Stomach (tissue), 8 donors: ENCODE measurements at regions not wholly inside any gene's neighbourhood (a gene's known extent, or its start where the extent isn't known, plus 50 kb on each side); places are given as distances from the start of the nearest gene placed in this dataset.

Experiments used
- DNase-seq, 2 donors: peaks; one replicate each; pipeline versions ENCODE4 v3.0.0 to v3.0.0-alpha.2; 2013 to 2019
- H3K27ac ChIP-seq, 5 donors: fragments of 200-600 bp in 4 of 5; sonication (generic) in 4 of 5; one replicate each; pipeline ENCODE4 v1.5.1; 2013 to 2019; ENCODE audit warnings: mild to moderate bottlenecking in 1 of 5, moderate library complexity in 1 of 5
- H3K27me3 ChIP-seq, 3 donors: fragments of 200-600 bp; sonication (generic); one replicate each; pipeline ENCODE4 v1.5.1; 2017 to 2019; ENCODE audit warnings: mixed run types in 1 of 3
- H3K36me3 ChIP-seq, 4 donors: fragments of 200-600 bp; sonication (generic); 1 replicate in 3 of 4; 2 replicates in 1 of 4; pipeline ENCODE4 v1.5.1; 2016 to 2019
- H3K4me1 ChIP-seq, 4 donors: fragments of 200-600 bp; sonication (generic); one replicate each; pipeline ENCODE4 v1.5.1; 2016 to 2019
- H3K4me3 ChIP-seq, 4 donors: fragments of 200-600 bp; sonication (generic) in 3 of 4; one replicate each; pipeline ENCODE4 v1.5.1; 2016 to 2019; ENCODE audit warnings: mild to moderate bottlenecking in 1 of 4
- H3K9me3 ChIP-seq, 4 donors: fragments of 200-600 bp; sonication (generic); one replicate each; pipeline ENCODE4 v1.5.1; 2016 to 2019
- EP300 ChIP-seq: sonication (generic); formaldehyde crosslinking; IDR thresholded peaks from one replicate; pipeline ENCODE4 v1.6.1; 2017; ENCODE audit warnings: antibody characterized with exemption
- POLR2A ChIP-seq, 4 donors: fragments of 450-650 bp; IDR thresholded peaks; one replicate each; pipeline ENCODE4 v1.6.1; 2016; ENCODE audit warnings: antibody characterized with exemption in 4 of 4, control low read depth in 2 of 4, mild to moderate bottlenecking in 1 of 4, moderate library complexity in 1 of 4
- POLR2AphosphoS5 ChIP-seq, 3 donors: sonication (generic); formaldehyde crosslinking; IDR thresholded peaks; one replicate each; pipeline ENCODE4 v1.6.1; 2016; ENCODE audit warnings: antibody characterized with exemption in 3 of 3
- WGBS, 5 donors: extraction: QIAGEN DNeasy Blood & Tissue Kit in 3 of 5; methylation state at CpG; one replicate each; pipeline versions ENCODE4 v1.1.5 to v1.1.7; 2013 to 2018; 5-methylcytosine and 5-hydroxymethylcytosine counted together
- intact Hi-C: fragments of 100-400 bp; cut with DNase I; formaldehyde crosslinking; loops from one replicate; pipeline ENCODE4 v1.15.1; 2023; ENCODE audit warnings: low total_unique reads
- TF ChIP-seq, protein P1 (sequence below), 7 experiments: fragments of 450-650 bp in 4 of 7; fragments of 200-600 bp in 3 of 7; sonication (generic) in 3 of 7; IDR thresholded peaks; one replicate each; pipeline ENCODE4 v1.5.1; 2016 to 2019; ENCODE audit warnings: antibody characterized with exemption in 7 of 7, control low read depth in 2 of 7, mild to moderate bottlenecking in 1 of 7
- donor health status: healthy with polysubstance abuse.
- donor health status: Bipolar disorder and iron deficiency.
- donor health status: healthy.

DNA sequence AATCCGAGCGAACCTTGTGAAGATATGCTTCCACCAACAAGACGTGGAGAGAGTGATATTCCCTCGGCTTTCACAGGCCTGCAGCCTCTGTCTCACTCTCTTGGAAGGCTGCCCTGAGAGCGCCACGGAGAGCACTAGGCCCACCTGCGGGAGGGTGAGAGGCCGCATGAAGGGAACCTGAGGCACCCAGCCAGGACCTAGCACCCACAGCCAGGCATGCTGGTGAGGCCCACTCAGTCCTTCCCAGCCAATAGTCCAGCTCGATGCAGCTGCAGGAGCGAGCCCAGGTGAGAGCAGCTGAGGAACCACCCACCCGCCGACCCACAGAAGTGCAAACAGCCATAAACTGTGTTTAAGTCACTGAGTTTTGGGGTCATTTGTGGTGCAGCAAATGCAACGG lies 227.2 kb downstream of the QKI start:
- H3K27me3 ChIP-seq, result no peaks in the 10 kb centered on the region
- intact Hi-C loops, result no loop called here
- no peaks in the 10 kb centered on the region for H3K36me3 ChIP-seq
- TF ChIP-seq POLR2AphosphoS5 (IDR thresholded peaks at IDR 0.05) (no peak), POLR2A (IDR thresholded peaks at IDR 0.05) (no peak), EP300 (no peak)
- TF ChIP-seq, protein P1, sequence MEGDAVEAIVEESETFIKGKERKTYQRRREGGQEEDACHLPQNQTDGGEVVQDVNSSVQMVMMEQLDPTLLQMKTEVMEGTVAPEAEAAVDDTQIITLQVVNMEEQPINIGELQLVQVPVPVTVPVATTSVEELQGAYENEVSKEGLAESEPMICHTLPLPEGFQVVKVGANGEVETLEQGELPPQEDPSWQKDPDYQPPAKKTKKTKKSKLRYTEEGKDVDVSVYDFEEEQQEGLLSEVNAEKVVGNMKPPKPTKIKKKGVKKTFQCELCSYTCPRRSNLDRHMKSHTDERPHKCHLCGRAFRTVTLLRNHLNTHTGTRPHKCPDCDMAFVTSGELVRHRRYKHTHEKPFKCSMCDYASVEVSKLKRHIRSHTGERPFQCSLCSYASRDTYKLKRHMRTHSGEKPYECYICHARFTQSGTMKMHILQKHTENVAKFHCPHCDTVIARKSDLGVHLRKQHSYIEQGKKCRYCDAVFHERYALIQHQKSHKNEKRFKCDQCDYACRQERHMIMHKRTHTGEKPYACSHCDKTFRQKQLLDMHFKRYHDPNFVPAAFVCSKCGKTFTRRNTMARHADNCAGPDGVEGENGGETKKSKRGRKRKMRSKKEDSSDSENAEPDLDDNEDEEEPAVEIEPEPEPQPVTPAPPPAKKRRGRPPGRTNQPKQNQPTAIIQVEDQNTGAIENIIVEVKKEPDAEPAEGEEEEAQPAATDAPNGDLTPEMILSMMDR (IDR thresholded peaks at IDR 0.05), result no peak
- DNase-seq, result no peak
- no peak overlapping the region for H3K4me3 ChIP-seq
- no peaks in the 10 kb centered on the region for H3K4me1 ChIP-seq
- no peaks in the 10 kb centered on the region for H3K9me3 ChIP-seq
- 88 to 93% (median 89%) methylated on average over 11 to 13 of the region's 13 CpGs for WGBS, 5 donors
- H3K27ac ChIP-seq, result no peak overlapping the region

DNA sequence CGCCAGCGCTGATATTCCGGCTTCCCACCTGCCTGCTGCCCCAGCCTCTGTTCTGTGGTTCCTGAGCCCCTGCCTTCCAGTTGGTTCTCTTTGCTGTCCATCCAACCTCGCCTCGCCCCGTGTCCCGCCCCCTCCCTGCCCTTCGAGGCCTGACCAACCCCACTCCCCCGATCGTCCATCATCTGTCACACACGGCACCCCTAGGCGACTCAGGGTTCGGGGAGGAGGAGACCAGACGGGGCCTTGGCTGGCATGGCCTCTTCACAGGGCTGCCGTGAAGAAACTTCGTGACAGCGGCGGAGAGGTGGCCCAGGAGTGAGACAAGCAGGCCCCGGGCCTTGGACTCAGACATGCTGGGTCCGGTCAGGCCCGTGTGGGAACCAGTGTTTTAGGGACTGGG lies 226.1 kb downstream of the QKI start:
- H3K27me3 ChIP-seq, result no peaks in the 10 kb centered on the region
- H3K4me1 ChIP-seq, result no peaks in the 10 kb centered on the region
- H3K27ac ChIP-seq, result no peak overlapping the region
- 91 to 95% (median 93%) methylated on average over 21 of the region's 21 CpGs for WGBS, 5 donors
- TF ChIP-seq POLR2A (IDR thresholded peaks at IDR 0.05) (no peak), EP300 (no peak), POLR2AphosphoS5 (IDR thresholded peaks at IDR 0.05) (no peak)
- TF ChIP-seq, protein P1 (IDR thresholded peaks at IDR 0.05), result no peak
- H3K36me3 ChIP-seq, result no peaks in the 10 kb centered on the region
- no peak for DNase-seq
- H3K9me3 ChIP-seq, result no peaks in the 10 kb centered on the region
- intact Hi-C loops, result no loop called here
- H3K4me3 ChIP-seq, result no peak overlapping the region

DNA sequence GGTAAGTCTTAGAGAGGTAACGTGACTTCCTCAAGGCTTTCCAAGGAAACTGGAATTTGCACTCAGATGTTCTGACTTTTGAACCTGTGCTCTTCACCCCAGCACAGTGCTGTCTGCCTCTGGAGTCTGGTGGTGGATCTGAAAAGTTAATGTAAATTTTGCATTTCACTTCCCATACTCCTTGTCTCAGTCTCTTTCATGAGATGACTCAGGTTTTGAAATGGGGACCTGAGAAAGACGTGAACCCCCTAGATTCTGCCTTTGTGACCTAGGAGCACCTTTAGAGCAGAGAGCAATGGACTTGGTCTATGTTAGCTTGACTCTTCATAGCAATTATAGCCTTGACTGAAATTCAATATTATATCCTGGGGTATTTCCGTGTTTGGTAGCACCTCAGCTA lies 223.0 kb downstream of the QKI start:
- no peak overlapping the region for H3K27ac ChIP-seq
- H3K27me3 ChIP-seq, result peaks cover 0 to 10% (median 3%) of the 10 kb centered on the region in 3 donors
- no peaks in the 10 kb centered on the region for H3K36me3 ChIP-seq
- 55 to 69% (median 67%) methylated on average over 3 of the region's 3 CpGs for WGBS, 5 donors
- H3K4me3 ChIP-seq, result no peak overlapping the region
- TF ChIP-seq POLR2A (IDR thresholded peaks at IDR 0.05), result no peak
- DNase-seq, result no peak
- no peaks in the 10 kb centered on the region for H3K4me1 ChIP-seq
- peaks cover 0 to 7% (median 0%) of the 10 kb centered on the region in 4 donors for H3K9me3 ChIP-seq
- intact Hi-C loops, result no loop called here

DNA sequence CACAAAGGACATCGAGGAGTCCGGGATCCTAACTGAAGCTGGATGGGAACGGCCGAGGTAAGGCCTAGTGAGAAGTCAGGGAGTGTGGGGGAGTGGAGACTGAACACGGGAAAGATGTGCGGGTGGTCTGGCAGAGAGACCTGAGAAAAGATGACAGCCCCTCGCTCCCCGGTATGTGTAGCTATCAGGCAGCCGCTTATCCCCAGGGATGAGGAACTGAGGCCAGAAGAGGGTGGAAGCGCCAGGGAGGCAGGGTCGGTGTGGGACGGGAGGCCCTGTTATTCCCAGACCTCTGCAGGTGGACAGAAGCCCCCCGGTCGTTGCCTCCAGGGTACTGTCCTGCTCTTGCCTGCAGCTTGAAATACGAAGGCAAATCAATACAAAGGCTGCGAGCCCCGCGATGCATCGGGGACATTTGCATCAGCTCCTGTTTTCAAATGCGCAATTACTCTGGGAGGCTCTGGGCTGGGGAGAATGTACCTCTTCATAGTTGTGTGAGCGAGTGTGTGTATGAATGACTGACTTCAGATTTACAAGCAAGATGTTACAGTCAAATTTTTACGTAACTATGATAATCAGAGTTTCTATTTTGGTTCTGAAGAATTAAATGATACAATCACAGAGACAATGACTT lies 221.3 kb downstream of the QKI start:
- no peaks in the 10 kb centered on the region for H3K4me1 ChIP-seq
- intact Hi-C loops, result no loop called here
- 73 to 78% (median 75%) methylated on average over 21 to 22 of the region's 22 CpGs for WGBS, 5 donors
- TF ChIP-seq POLR2A (IDR thresholded peaks at IDR 0.05), result no peak
- H3K27ac ChIP-seq, result no peak overlapping the region
- H3K27me3 ChIP-seq, result peaks cover 0 to 27% (median 12%) of the 10 kb centered on the region in 3 donors
- H3K36me3 ChIP-seq, result no peaks in the 10 kb centered on the region
- DNase-seq, result no peak
- peaks cover 0 to 9% (median 1%) of the 10 kb centered on the region in 4 donors for H3K9me3 ChIP-seq
- H3K4me3 ChIP-seq, result no peak overlapping the region

DNA sequence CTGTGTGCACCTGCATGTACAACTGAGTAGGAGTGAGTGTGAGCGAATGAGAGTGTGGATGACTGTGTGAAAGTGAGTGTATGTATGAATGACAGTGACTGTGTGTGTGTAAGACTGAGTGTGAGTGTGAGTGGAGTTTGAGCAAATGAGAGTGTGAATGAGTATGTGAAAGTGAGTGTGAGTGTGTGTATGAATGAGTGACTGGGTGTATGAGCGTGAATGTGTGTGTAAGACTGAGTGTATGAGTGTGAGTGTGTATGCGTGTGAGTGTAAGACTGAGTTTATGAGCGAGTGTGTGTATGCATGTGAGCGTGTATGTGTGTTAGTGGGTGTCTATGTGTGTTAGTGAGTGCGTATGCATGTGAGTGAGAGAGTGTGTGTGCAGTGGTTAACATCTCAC lies 220.8 kb downstream of the QKI start:
- peaks cover 0 to 15% (median 5%) of the 10 kb centered on the region in 4 donors for H3K9me3 ChIP-seq
- peaks cover 0 to 32% (median 17%) of the 10 kb centered on the region in 3 donors for H3K27me3 ChIP-seq
- WGBS, 5 donors, result 92 to 96% (median 96%) methylated on average over 6 of the region's 6 CpGs
- H3K27ac ChIP-seq, result no peak overlapping the region
- DNase-seq, result no peak
- TF ChIP-seq, protein P1 (IDR thresholded peaks at IDR 0.05), result no peak
- TF ChIP-seq POLR2AphosphoS5 (IDR thresholded peaks at IDR 0.05) (no peak), POLR2A (IDR thresholded peaks at IDR 0.05) (no peak), EP300 (no peak)
- H3K36me3 ChIP-seq, result no peaks in the 10 kb centered on the region
- H3K4me3 ChIP-seq, result no peak overlapping the region
- H3K4me1 ChIP-seq, result no peaks in the 10 kb centered on the region
- intact Hi-C loops, result no loop called here
